ENCODE measurements at regions not wholly inside any gene's neighbourhood (a gene's known extent, or its start where the extent isn't known, plus 50 kb on each side); places are given as distances from the start of the nearest gene placed in this dataset.

- H3K4me3 ChIP-seq (ENCODE audit: low read depth, low read length) = no peak overlapping the region
- no peak for DNase-seq (ENCODE audit: low read depth, low spot score)
- in situ Hi-C loops (cut with HindIII; ENCODE audit: low sequenced_read_pairs) = no loop called here
- TF ChIP-seq CTCF (IDR thresholded peaks at IDR 0.05; ENCODE audit: low read depth, low read length) = no peak
These were observed 353.4 kb upstream of the TBL1XR1 start for GRCh38 chr3:177550667-177551066.

GRCh38 chr3:177551431-177551836 lies 354.2 kb upstream of the TBL1XR1 start:
- no peak for TF ChIP-seq CTCF (IDR thresholded peaks at IDR 0.05; ENCODE audit: low read depth, low read length)
- DNase-seq (ENCODE audit: low read depth, low spot score) = no peak
- in situ Hi-C loops (cut with HindIII; ENCODE audit: low sequenced_read_pairs) = no loop called here
- no peak overlapping the region for H3K4me3 ChIP-seq (ENCODE audit: low read depth, low read length)

GRCh38 chr3:177552051-177552450 lies 354.8 kb upstream of the TBL1XR1 start:
- in situ Hi-C loops (cut with HindIII; ENCODE audit: low sequenced_read_pairs) = no loop called here
- H3K4me3 ChIP-seq (ENCODE audit: low read depth, low read length) = no peak overlapping the region
- DNase-seq (ENCODE audit: low read depth, low spot score) = no peak
- no peak for TF ChIP-seq CTCF (IDR thresholded peaks at IDR 0.05; ENCODE audit: low read depth, low read length)

- in situ Hi-C loops (cut with HindIII; ENCODE audit: low sequenced_read_pairs) = no loop called here
- no peak for DNase-seq (ENCODE audit: low read depth, low spot score)
- TF ChIP-seq CTCF (IDR thresholded peaks at IDR 0.05; ENCODE audit: low read depth, low read length) = no peak
- no peak overlapping the region for H3K4me3 ChIP-seq (ENCODE audit: low read depth, low read length)
These were observed 355.7 kb upstream of the TBL1XR1 start for GRCh38 chr3:177553012-177553411.

- no peak overlapping the region for H3K4me3 ChIP-seq (ENCODE audit: low read depth, low read length)
- in situ Hi-C loops (cut with HindIII; ENCODE audit: low sequenced_read_pairs) = no loop called here
- no peak for DNase-seq (ENCODE audit: low read depth, low spot score)
- TF ChIP-seq CTCF (IDR thresholded peaks at IDR 0.05; ENCODE audit: low read depth, low read length) = no peak
These were observed 356.3 kb upstream of the TBL1XR1 start for GRCh38 chr3:177553579-177553978.

- in situ Hi-C loops (cut with HindIII; ENCODE audit: low sequenced_read_pairs) = no loop called here
- H3K4me3 ChIP-seq (ENCODE audit: low read depth, low read length) = no peak overlapping the region
- TF ChIP-seq CTCF (IDR thresholded peaks at IDR 0.05; ENCODE audit: low read depth, low read length) = no peak
- peak; percentile 83 for DNase-seq (ENCODE audit: low read depth, low spot score)
These were observed 357.8 kb upstream of the TBL1XR1 start for GRCh38 chr3:177554895-177555759.

All from astrocyte of the spinal cord (primary cell).